WTC11 (cell line): ENCODE measurements at regions not wholly inside any gene's neighbourhood (a gene's known extent, or its start where the extent isn't known, plus 50 kb on each side); places are given as distances from the start of the nearest gene placed in this dataset.

Source experiments
- NFATC4 ChIP-seq: fragments of 250-450 bp; sonication (Bioruptor Pico); IDR thresholded peaks from 2 replicates; pipeline ENCODE4 v1.9.0; 2021; ENCODE audit warnings: mild to moderate bottlenecking
- TEAD4 ChIP-seq: sonication (generic); formaldehyde crosslinking; IDR thresholded peaks from 2 replicates; pipeline ENCODE4 v1.8.0; 2022; ENCODE audit warnings: mild to moderate bottlenecking, missing genetic modification reagents
- TF ChIP-seq, protein P1 (sequence below): fragments of 200-600 bp; IDR thresholded peaks from 2 replicates; pipeline ENCODE4 v1.8.0; 2022; ENCODE audit warnings: antibody characterized with exemption

DNA sequence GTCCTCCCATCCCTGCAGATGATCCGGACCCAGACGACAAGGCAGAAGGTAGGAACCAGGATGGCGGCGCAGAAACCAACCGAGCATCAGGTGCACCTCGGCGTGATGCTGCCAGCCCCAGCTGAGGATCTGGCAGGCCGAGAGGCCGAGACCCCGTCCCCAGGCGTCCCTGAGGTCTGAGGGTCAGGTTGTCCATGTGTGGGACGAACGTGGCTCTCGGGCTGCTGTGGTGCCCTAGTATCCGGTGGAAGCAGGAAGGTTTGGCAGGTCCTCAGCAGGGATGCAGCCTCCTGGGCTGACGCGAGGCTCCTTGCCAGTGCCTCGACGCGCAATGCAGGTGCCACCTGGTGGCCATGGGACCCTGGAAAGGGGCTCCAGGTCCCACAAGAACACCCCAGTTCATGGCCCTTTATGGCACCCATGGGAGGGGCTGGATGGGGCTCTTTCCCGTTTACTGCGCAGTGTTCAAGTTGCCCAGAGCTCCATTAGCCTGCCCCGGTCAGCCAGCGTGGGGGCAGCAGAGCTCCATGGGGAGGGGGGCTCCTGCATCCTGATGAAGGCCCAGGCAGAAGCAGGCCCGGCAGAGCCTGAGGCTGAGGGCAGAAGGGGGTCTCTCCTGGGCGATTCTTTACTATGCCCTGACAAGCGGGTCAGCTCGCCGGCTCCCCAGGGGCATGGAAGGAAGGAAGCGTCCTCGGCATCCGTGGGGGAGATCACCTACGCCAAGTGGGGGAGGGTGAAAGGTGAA lies 129.9 kb downstream of the CTTN start:
- no peak for TF ChIP-seq TEAD4 (CRISPR knock-in tag)
- TF ChIP-seq, protein P1, sequence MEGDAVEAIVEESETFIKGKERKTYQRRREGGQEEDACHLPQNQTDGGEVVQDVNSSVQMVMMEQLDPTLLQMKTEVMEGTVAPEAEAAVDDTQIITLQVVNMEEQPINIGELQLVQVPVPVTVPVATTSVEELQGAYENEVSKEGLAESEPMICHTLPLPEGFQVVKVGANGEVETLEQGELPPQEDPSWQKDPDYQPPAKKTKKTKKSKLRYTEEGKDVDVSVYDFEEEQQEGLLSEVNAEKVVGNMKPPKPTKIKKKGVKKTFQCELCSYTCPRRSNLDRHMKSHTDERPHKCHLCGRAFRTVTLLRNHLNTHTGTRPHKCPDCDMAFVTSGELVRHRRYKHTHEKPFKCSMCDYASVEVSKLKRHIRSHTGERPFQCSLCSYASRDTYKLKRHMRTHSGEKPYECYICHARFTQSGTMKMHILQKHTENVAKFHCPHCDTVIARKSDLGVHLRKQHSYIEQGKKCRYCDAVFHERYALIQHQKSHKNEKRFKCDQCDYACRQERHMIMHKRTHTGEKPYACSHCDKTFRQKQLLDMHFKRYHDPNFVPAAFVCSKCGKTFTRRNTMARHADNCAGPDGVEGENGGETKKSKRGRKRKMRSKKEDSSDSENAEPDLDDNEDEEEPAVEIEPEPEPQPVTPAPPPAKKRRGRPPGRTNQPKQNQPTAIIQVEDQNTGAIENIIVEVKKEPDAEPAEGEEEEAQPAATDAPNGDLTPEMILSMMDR = no peak
- no peak for TF ChIP-seq NFATC4
